ENCODE measurements at regions not wholly inside any gene's neighbourhood (a gene's known extent, or its start where the extent isn't known, plus 50 kb on each side); places are given as distances from the start of the nearest gene placed in this dataset.

- Histone ChIP-seq H3K4me3 (ENCODE audit: low read length) (no peak overlapping the region), H3K27ac (ENCODE audit: low read length) (no peak overlapping the region), H3K27me3 (ENCODE audit: control insufficient read depth, insufficient read depth, low read length) (no peaks in the 10 kb centered on the region), H3K4me1 (ENCODE audit: control insufficient read depth, insufficient read depth, low read length) (no peaks in the 10 kb centered on the region), H3K9me3 (ENCODE audit: control insufficient read depth, insufficient read depth, low read length) (no peaks in the 10 kb centered on the region), H3K36me3 (ENCODE audit: control insufficient read depth, insufficient read depth, low read length) (no peaks in the 10 kb centered on the region)
- no peak for DNase-seq (ENCODE audit: low read depth, low spot score)
- no CpG with 5 or more reads among the region's 5 CpGs for WGBS (ENCODE audit: insufficient coverage, insufficient read length)
Observed at GRCh38 chr2:235371018-235371417, 122.8 kb upstream of the AGAP1 start.

- no peak for DNase-seq (ENCODE audit: low read depth, low spot score)
- H3K36me3 ChIP-seq (ENCODE audit: control insufficient read depth, insufficient read depth, low read length), result no peaks in the 10 kb centered on the region
- no peaks in the 10 kb centered on the region for H3K9me3 ChIP-seq (ENCODE audit: control insufficient read depth, insufficient read depth, low read length)
- H3K27me3 ChIP-seq (ENCODE audit: control insufficient read depth, insufficient read depth, low read length), result no peaks in the 10 kb centered on the region
- H3K27ac ChIP-seq (ENCODE audit: low read length), result no peak overlapping the region
- no CpG with 5 or more reads among the region's 2 CpGs for WGBS (ENCODE audit: insufficient coverage, insufficient read length)
- no peaks in the 10 kb centered on the region for H3K4me1 ChIP-seq (ENCODE audit: control insufficient read depth, insufficient read depth, low read length)
- H3K4me3 ChIP-seq (ENCODE audit: low read length), result no peak overlapping the region
Observed at GRCh38 chr2:235373171-235373570, 120.7 kb upstream of the AGAP1 start.

GRCh38 chr2:235377176-235377575 is 116.7 kb upstream of the AGAP1 start:
- Histone ChIP-seq H3K27ac (ENCODE audit: low read length) (no peak overlapping the region), H3K4me3 (ENCODE audit: low read length) (no peak overlapping the region), H3K9me3 (ENCODE audit: control insufficient read depth, insufficient read depth, low read length) (no peaks in the 10 kb centered on the region), H3K36me3 (ENCODE audit: control insufficient read depth, insufficient read depth, low read length) (no peaks in the 10 kb centered on the region), H3K4me1 (ENCODE audit: control insufficient read depth, insufficient read depth, low read length) (no peaks in the 10 kb centered on the region), H3K27me3 (ENCODE audit: control insufficient read depth, insufficient read depth, low read length) (no peaks in the 10 kb centered on the region)
- no CpG with 5 or more reads among the region's 4 CpGs for WGBS (ENCODE audit: insufficient coverage, insufficient read length)
- DNase-seq (ENCODE audit: low read depth, low spot score), result no peak

DNA sequence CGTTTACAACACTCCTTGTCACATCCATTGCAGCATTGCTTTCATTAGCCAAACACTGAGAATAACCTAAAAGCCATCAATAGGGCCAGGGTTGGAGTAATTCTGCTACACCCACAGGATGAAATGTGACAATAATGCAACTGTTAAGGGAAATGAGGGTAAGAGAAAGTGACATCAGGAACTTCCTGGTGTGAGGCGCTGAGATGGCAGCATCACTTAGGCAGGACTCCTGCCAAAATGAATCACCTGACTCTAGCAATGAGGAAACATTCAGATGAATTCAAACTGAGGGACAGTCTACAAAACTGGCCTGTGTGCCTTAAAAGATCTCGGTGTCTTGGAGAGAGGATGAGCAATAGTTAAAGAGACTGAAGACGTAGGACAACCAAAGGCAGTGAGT is 115.6 kb upstream of the AGAP1 start:
- Histone ChIP-seq H3K4me1 (ENCODE audit: control insufficient read depth, insufficient read depth, low read length) (no peaks in the 10 kb centered on the region), H3K27me3 (ENCODE audit: control insufficient read depth, insufficient read depth, low read length) (no peaks in the 10 kb centered on the region), H3K27ac (ENCODE audit: low read length) (no peak overlapping the region), H3K4me3 (ENCODE audit: low read length) (no peak overlapping the region), H3K9me3 (ENCODE audit: control insufficient read depth, insufficient read depth, low read length) (no peaks in the 10 kb centered on the region), H3K36me3 (ENCODE audit: control insufficient read depth, insufficient read depth, low read length) (no peaks in the 10 kb centered on the region)
- DNase-seq (ENCODE audit: low read depth, low spot score), result no peak
- WGBS (ENCODE audit: insufficient coverage, insufficient read length), result 100% methylated on average over 1 of the region's 4 CpGs

GRCh38 chr2:235378944-235379343 is 114.9 kb upstream of the AGAP1 start:
- Histone ChIP-seq H3K27me3 (ENCODE audit: control insufficient read depth, insufficient read depth, low read length) (no peaks in the 10 kb centered on the region), H3K9me3 (ENCODE audit: control insufficient read depth, insufficient read depth, low read length) (no peaks in the 10 kb centered on the region), H3K36me3 (ENCODE audit: control insufficient read depth, insufficient read depth, low read length) (no peaks in the 10 kb centered on the region), H3K4me1 (ENCODE audit: control insufficient read depth, insufficient read depth, low read length) (no peaks in the 10 kb centered on the region), H3K4me3 (ENCODE audit: low read length) (no peak overlapping the region), H3K27ac (ENCODE audit: low read length) (no peak overlapping the region)
- no peak for DNase-seq (ENCODE audit: low read depth, low spot score)
- WGBS (ENCODE audit: insufficient coverage, insufficient read length), result no CpG with 5 or more reads among the region's 4 CpGs

GRCh38 chr2:235381261-235381912 is 112.5 kb upstream of the AGAP1 start:
- H3K27ac ChIP-seq (ENCODE audit: low read length), result no peak overlapping the region
- no CpG with 5 or more reads among the region's 2 CpGs for WGBS (ENCODE audit: insufficient coverage, insufficient read length)
- no peaks in the 10 kb centered on the region for H3K27me3 ChIP-seq (ENCODE audit: control insufficient read depth, insufficient read depth, low read length)
- H3K4me3 ChIP-seq (ENCODE audit: low read length), result no peak overlapping the region
- no peaks in the 10 kb centered on the region for H3K9me3 ChIP-seq (ENCODE audit: control insufficient read depth, insufficient read depth, low read length)
- H3K4me1 ChIP-seq (ENCODE audit: control insufficient read depth, insufficient read depth, low read length), result peaks cover 5% of the 10 kb centered on the region; the same call in 1 of the 2 replicates
- no peaks in the 10 kb centered on the region for H3K36me3 ChIP-seq (ENCODE audit: control insufficient read depth, insufficient read depth, low read length)
- no peak for DNase-seq (ENCODE audit: low read depth, low spot score)

- no peaks in the 10 kb centered on the region for H3K27me3 ChIP-seq (ENCODE audit: control insufficient read depth, insufficient read depth, low read length)
- DNase-seq (ENCODE audit: low read depth, low spot score), result no peak
- no peak overlapping the region for H3K4me3 ChIP-seq (ENCODE audit: low read length)
- no peaks in the 10 kb centered on the region for H3K36me3 ChIP-seq (ENCODE audit: control insufficient read depth, insufficient read depth, low read length)
- no CpG with 5 or more reads among the region's 6 CpGs for WGBS (ENCODE audit: insufficient coverage, insufficient read length)
- no peaks in the 10 kb centered on the region for H3K9me3 ChIP-seq (ENCODE audit: control insufficient read depth, insufficient read depth, low read length)
- H3K27ac ChIP-seq (ENCODE audit: low read length), result no peak overlapping the region
- H3K4me1 ChIP-seq (ENCODE audit: control insufficient read depth, insufficient read depth, low read length), result peaks cover 5% of the 10 kb centered on the region; the same call in 1 of the 2 replicates
Observed at GRCh38 chr2:235382179-235382578, 111.7 kb upstream of the AGAP1 start.

DNA sequence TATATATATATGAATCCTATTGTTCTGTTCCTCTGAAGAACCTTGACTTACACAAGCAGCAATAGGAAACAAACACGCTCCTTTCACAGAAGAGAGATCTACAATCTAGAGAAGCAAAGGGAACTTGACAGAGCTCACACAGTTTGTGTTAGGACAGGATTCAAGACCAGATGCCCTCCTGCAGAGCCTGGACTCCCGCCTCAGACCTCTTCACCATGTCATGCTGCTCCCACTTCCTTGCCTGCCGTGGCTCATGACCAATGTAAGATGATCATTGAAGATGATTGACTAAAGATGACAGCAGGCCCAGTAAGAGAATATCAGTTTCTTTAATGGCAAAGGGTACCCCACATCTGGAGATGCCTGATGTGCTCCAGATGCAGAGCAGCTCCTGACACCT is 111.2 kb upstream of the AGAP1 start:
- DNase-seq (ENCODE audit: low read depth, low spot score), result no peak
- Histone ChIP-seq H3K4me1 (ENCODE audit: control insufficient read depth, insufficient read depth, low read length) (peaks cover 5% of the 10 kb centered on the region; the same call in 1 of the 2 replicates), H3K36me3 (ENCODE audit: control insufficient read depth, insufficient read depth, low read length) (no peaks in the 10 kb centered on the region), H3K27ac (ENCODE audit: low read length) (no peak overlapping the region), H3K4me3 (ENCODE audit: low read length) (no peak overlapping the region), H3K9me3 (ENCODE audit: control insufficient read depth, insufficient read depth, low read length) (no peaks in the 10 kb centered on the region), H3K27me3 (ENCODE audit: control insufficient read depth, insufficient read depth, low read length) (no peaks in the 10 kb centered on the region)
- WGBS (ENCODE audit: insufficient coverage, insufficient read length), result no CpG with 5 or more reads among the region's 3 CpGs

DNA sequence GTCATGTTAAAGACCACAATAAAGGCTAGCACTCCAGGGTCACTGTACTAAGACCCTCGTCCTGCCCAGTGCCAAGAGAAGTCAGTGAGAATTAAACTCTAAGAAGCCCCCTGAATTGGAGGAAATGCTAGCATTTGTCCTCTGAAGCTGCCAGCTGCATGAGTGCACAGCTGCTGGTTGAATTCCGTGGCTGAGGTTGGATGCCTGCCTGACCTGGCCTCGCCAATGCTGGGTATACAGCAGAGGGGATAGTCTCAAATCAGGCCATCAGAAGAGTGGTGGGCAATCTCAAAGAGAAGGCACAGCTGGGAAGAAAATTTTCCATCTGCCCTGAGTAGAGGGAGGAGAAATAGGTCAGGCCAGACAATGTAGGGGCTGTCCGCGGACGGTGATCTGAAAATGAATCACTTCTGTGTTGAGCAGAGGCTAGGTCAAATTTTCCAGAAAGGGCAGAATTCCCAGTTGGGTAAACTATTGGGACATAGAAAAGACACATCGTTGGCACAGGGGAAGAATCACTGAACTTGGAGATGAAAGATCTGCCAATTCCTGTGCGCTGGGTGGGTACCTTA is 110.5 kb upstream of the AGAP1 start:
- Histone ChIP-seq H3K4me3 (ENCODE audit: low read length) (no peak overlapping the region), H3K27ac (ENCODE audit: low read length) (no peak overlapping the region), H3K9me3 (ENCODE audit: control insufficient read depth, insufficient read depth, low read length) (no peaks in the 10 kb centered on the region), H3K36me3 (ENCODE audit: control insufficient read depth, insufficient read depth, low read length) (no peaks in the 10 kb centered on the region), H3K27me3 (ENCODE audit: control insufficient read depth, insufficient read depth, low read length) (no peaks in the 10 kb centered on the region), H3K4me1 (ENCODE audit: control insufficient read depth, insufficient read depth, low read length) (peaks cover 5% of the 10 kb centered on the region; the same call in 1 of the 2 replicates)
- no peak for DNase-seq (ENCODE audit: low read depth, low spot score)
- no CpG with 5 or more reads among the region's 8 CpGs for WGBS (ENCODE audit: insufficient coverage, insufficient read length)

- WGBS (ENCODE audit: insufficient coverage, insufficient read length), result no CpG with 5 or more reads among the region's 24 CpGs
- Histone ChIP-seq H3K27me3 (ENCODE audit: control insufficient read depth, insufficient read depth, low read length) (no peaks in the 10 kb centered on the region), H3K36me3 (ENCODE audit: control insufficient read depth, insufficient read depth, low read length) (no peaks in the 10 kb centered on the region), H3K4me1 (ENCODE audit: control insufficient read depth, insufficient read depth, low read length) (peaks cover 5% of the 10 kb centered on the region; the same call in 1 of the 2 replicates), H3K9me3 (ENCODE audit: control insufficient read depth, insufficient read depth, low read length) (no peaks in the 10 kb centered on the region), H3K27ac (ENCODE audit: low read length) (no peak overlapping the region), H3K4me3 (ENCODE audit: low read length) (no peak overlapping the region)
- DNase-seq (ENCODE audit: low read depth, low spot score), result peak; percentile 11
Observed at GRCh38 chr2:235384624-235385023, 109.2 kb upstream of the AGAP1 start.

DNA sequence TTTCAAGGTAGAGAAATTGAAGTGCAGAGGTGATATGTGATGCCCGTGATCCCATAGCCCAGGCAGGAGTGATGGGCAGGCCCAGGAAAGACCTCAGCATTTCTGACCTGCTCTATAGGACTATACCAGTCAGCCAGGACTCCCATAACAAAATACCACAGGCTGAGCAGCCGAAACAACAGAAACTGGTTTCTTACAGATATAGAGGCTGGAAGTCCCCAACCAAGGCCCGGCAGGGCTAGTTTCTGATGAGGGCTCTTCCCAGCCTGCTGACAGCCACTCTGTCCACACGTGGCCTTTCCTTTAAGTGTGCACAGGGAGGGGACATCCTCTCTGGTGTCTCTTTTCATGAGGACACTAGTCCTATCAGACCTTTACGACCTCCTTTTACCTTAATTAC is 104.2 kb upstream of the AGAP1 start:
- no peaks in the 10 kb centered on the region for H3K27me3 ChIP-seq (ENCODE audit: control insufficient read depth, insufficient read depth, low read length)
- no peaks in the 10 kb centered on the region for H3K36me3 ChIP-seq (ENCODE audit: control insufficient read depth, insufficient read depth, low read length)
- DNase-seq (ENCODE audit: low read depth, low spot score), result no peak
- no peak overlapping the region for H3K27ac ChIP-seq (ENCODE audit: low read length)
- no peak overlapping the region for H3K4me3 ChIP-seq (ENCODE audit: low read length)
- no peaks in the 10 kb centered on the region for H3K9me3 ChIP-seq (ENCODE audit: control insufficient read depth, insufficient read depth, low read length)
- H3K4me1 ChIP-seq (ENCODE audit: control insufficient read depth, insufficient read depth, low read length), result peaks cover 3% of the 10 kb centered on the region; the same call in 1 of the 2 replicates
- WGBS (ENCODE audit: insufficient coverage, insufficient read length), result no CpG with 5 or more reads among the region's 5 CpGs

Data from iPS DF 6.9 (cell line).